ENCODE measurements at regions not wholly inside any gene's neighbourhood (a gene's known extent, or its start where the extent isn't known, plus 50 kb on each side); places are given as distances from the start of the nearest gene placed in this dataset.

DNA sequence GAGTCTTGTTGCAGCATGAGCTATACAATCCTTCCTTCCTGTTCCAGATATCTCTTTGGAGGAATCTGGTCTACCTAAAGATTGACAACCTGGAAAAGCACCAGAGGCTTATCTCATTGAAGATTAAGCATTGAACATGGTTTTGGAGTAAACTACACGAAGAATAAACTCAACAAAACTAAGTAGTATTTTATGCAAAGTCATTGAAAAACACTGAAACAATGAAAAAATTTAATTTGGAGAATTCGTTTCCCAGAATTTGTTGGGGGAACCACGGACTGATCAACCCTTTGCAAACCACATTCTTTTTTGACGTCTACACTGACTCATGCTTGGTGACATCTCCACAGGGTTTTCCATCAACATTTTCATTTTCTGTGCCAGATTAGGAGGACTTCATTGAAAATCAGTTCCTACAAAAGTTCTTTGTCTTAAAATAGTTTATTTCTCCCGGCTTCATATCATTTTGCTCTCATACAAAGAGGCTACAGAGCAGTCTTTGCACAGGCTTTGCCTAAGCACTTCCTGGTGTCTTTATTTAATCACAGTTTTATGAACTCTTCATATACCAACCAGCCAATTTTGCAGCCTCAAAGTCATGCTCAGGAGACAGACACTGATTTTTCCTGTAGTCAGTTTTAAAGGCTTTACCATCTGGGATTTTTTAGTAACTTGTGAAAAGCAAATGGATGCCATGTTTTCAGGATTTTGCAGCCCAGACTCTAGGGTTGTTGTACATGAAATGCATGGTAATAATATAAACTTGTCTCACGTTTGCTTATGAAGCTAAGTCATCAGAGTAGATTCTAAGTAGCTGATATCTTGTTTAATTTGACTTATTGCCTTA, 186.3 kb downstream of the C11orf91 start:
- TF ChIP-seq, protein P1, sequence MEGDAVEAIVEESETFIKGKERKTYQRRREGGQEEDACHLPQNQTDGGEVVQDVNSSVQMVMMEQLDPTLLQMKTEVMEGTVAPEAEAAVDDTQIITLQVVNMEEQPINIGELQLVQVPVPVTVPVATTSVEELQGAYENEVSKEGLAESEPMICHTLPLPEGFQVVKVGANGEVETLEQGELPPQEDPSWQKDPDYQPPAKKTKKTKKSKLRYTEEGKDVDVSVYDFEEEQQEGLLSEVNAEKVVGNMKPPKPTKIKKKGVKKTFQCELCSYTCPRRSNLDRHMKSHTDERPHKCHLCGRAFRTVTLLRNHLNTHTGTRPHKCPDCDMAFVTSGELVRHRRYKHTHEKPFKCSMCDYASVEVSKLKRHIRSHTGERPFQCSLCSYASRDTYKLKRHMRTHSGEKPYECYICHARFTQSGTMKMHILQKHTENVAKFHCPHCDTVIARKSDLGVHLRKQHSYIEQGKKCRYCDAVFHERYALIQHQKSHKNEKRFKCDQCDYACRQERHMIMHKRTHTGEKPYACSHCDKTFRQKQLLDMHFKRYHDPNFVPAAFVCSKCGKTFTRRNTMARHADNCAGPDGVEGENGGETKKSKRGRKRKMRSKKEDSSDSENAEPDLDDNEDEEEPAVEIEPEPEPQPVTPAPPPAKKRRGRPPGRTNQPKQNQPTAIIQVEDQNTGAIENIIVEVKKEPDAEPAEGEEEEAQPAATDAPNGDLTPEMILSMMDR (IDR thresholded peaks at IDR 0.05) = no peak
- intact Hi-C loops (cut with micrococcal nuclease) = no loop called here
- Histone ChIP-seq H3K9me3 (ENCODE audit: control insufficient read depth, insufficient read depth, low read length) (no peaks in the 10 kb centered on the region), H3K27ac (ENCODE audit: low read length) (no peak overlapping the region), H3K36me3 (ENCODE audit: control insufficient read depth, insufficient read depth, low read length) (no peaks in the 10 kb centered on the region), H3K27me3 (ENCODE audit: control insufficient read depth, insufficient read depth, low read length) (no peaks in the 10 kb centered on the region), H3K4me3 (ENCODE audit: low read length) (no peak overlapping the region), H3K4me1 (ENCODE audit: control insufficient read depth, insufficient read depth, low read length) (no peaks in the 10 kb centered on the region)
- Mint-ChIP-seq H3K9me3 (no peaks in the 10 kb centered on the region), H3K36me3 (no peaks in the 10 kb centered on the region), H3K27ac (no peak overlapping the region), H3K4me3 (no peak overlapping the region), H3K4me1 (no peaks in the 10 kb centered on the region), H3K27me3 (ENCODE audit: low read depth in 2 of 2) (peaks cover 5 to 25% of the 10 kb centered on the region in 2 donors)
- DNase-seq (no peak), ATAC-seq (no peak)
- 76% methylated on average over 5 of the region's 6 CpGs for WGBS (ENCODE audit: insufficient coverage)

DNA sequence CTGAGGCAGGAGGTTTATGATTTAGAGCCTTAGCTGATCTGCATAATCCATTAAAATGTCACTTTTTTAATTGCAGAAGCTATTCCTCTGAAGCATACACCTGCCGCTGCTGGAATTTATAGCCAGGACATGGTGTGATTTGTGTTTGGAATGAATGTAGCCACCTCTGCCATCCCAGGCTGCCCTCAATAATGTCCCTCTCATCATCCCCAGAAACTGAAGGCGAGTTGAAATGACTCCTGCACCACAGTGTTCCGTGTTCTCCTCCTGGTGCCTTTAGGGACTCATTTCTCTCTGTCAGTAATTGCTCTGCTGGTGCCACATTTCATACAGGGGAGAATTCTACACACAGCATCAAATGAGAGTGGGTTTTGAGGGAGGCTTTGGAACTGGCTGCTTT, 191.0 kb downstream of the C11orf91 start:
- 72% methylated on average over 2 of the region's 3 CpGs for WGBS (ENCODE audit: insufficient coverage)
- Histone ChIP-seq H3K27ac (ENCODE audit: low read length) (no peak overlapping the region), H3K4me3 (ENCODE audit: low read length) (no peak overlapping the region), H3K9me3 (ENCODE audit: control insufficient read depth, insufficient read depth, low read length) (no peaks in the 10 kb centered on the region), H3K27me3 (ENCODE audit: control insufficient read depth, insufficient read depth, low read length) (no peaks in the 10 kb centered on the region), H3K36me3 (ENCODE audit: control insufficient read depth, insufficient read depth, low read length) (no peaks in the 10 kb centered on the region), H3K4me1 (ENCODE audit: control insufficient read depth, insufficient read depth, low read length) (no peaks in the 10 kb centered on the region)
- H3K9me3 Mint-ChIP-seq = no peaks in the 10 kb centered on the region
- ATAC-seq (no peak), DNase-seq (no peak)
- no peak overlapping the region for H3K27ac Mint-ChIP-seq
- intact Hi-C loops (cut with micrococcal nuclease) = no loop called here
- H3K4me3 Mint-ChIP-seq = no peak overlapping the region
- no peaks in the 10 kb centered on the region for H3K4me1 Mint-ChIP-seq
- H3K27me3 Mint-ChIP-seq (ENCODE audit: low read depth in 2 of 2) = peaks cover 12 to 20% of the 10 kb centered on the region in 2 donors
- TF ChIP-seq, protein P1 (IDR thresholded peaks at IDR 0.05) = no peak
- no peaks in the 10 kb centered on the region for H3K36me3 Mint-ChIP-seq

DNA sequence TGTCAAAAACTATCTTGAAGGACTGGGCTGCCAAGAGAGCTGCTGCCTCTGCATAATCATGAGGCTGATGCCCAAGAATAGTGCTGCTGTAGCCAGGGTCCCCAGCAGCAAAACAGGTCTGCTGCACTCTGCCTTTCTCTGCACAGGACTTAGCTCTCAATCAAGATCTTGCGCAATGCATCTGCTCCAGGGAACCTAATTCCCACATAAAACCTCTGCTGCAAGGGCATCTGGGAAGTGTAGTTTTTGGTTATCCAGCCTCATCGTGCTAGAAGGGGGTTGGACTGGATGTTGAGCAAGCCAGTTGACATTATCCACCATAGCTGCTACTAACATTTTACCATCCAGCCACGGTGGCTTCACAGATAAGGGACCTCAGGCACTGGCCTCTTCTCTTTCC, 192.7 kb downstream of the C11orf91 start:
- no peaks in the 10 kb centered on the region for H3K36me3 ChIP-seq (ENCODE audit: control insufficient read depth, insufficient read depth, low read length)
- H3K9me3 ChIP-seq (ENCODE audit: control insufficient read depth, insufficient read depth, low read length) = no peaks in the 10 kb centered on the region
- DNase-seq = no peak
- Mint-ChIP-seq H3K4me1 (no peaks in the 10 kb centered on the region), H3K27ac (no peak overlapping the region), H3K27me3 (ENCODE audit: low read depth in 2 of 2) (peaks cover 9 to 13% of the 10 kb centered on the region in 2 donors), H3K36me3 (no peaks in the 10 kb centered on the region), H3K9me3 (no peaks in the 10 kb centered on the region), H3K4me3 (no peak overlapping the region)
- ATAC-seq = no peak
- no peaks in the 10 kb centered on the region for H3K27me3 ChIP-seq (ENCODE audit: control insufficient read depth, insufficient read depth, low read length)
- intact Hi-C loops (cut with micrococcal nuclease) = no loop called here
- H3K27ac ChIP-seq (ENCODE audit: low read length) = no peak overlapping the region
- WGBS (ENCODE audit: insufficient coverage) = 86% methylated on average over 1 of the region's 3 CpGs
- no peak overlapping the region for H3K4me3 ChIP-seq (ENCODE audit: low read length)
- H3K4me1 ChIP-seq (ENCODE audit: control insufficient read depth, insufficient read depth, low read length) = no peaks in the 10 kb centered on the region
- TF ChIP-seq, protein P1 (IDR thresholded peaks at IDR 0.05) = no peak

DNA sequence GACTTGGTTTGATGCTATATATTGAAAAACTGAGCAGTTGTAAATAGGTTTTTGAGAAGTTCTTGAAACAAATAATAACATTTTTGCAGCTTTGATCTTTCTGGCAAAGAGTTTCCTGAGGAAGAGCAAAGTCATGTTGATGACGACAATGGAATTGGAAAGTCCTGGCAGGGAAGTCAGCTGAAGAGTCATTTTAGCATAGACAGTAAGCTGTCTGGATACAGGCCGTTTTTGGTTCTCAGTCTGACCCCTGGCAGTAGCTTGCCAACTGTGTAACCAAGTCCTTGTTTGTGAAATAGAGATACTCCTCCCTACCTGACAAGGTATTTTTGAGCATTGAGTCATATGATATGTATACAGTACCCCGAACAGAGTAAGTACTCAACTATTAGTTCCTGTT, 193.3 kb downstream of the C11orf91 start:
- no peaks in the 10 kb centered on the region for H3K36me3 ChIP-seq (ENCODE audit: control insufficient read depth, insufficient read depth, low read length)
- H3K27me3 ChIP-seq (ENCODE audit: control insufficient read depth, insufficient read depth, low read length) = no peaks in the 10 kb centered on the region
- Mint-ChIP-seq H3K27me3 (ENCODE audit: low read depth in 2 of 2) (peaks cover 7 to 9% of the 10 kb centered on the region in 2 donors), H3K27ac (no peak overlapping the region), H3K4me1 (no peaks in the 10 kb centered on the region), H3K9me3 (no peaks in the 10 kb centered on the region), H3K4me3 (no peak overlapping the region), H3K36me3 (no peaks in the 10 kb centered on the region)
- no peak overlapping the region for H3K27ac ChIP-seq (ENCODE audit: low read length)
- 74% methylated on average over 2 of the region's 3 CpGs for WGBS (ENCODE audit: insufficient coverage)
- H3K4me1 ChIP-seq (ENCODE audit: control insufficient read depth, insufficient read depth, low read length) = no peaks in the 10 kb centered on the region
- intact Hi-C loops (cut with micrococcal nuclease) = no loop called here
- no peak for DNase-seq
- no peak for ATAC-seq
- no peak overlapping the region for H3K4me3 ChIP-seq (ENCODE audit: low read length)
- no peaks in the 10 kb centered on the region for H3K9me3 ChIP-seq (ENCODE audit: control insufficient read depth, insufficient read depth, low read length)
- TF ChIP-seq, protein P1 (IDR thresholded peaks at IDR 0.05) = no peak

Data from natural killer cell (primary cell).